ENCODE measurements at regions not wholly inside any gene's neighbourhood (a gene's known extent, or its start where the extent isn't known, plus 50 kb on each side); places are given as distances from the start of the nearest gene placed in this dataset.

DNA sequence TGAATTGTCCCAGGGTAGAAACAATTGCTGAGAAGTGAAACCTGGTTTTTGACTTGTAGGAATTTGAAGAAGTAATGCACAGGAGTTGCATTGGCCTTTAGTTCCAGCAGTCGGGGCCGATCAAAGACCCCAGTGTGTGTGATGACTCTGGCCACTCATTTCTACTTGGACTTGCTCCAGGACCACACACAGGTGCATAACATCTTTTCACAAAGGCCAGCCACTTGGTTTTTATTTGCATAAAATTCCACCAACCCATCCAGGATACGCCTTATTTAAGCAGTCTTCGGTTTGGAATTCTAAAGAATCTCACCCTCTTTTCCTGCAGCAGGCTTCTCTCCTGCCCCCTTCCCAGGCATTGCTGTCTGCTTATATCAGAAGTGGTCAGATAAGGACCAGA is 162.0 kb upstream of the HABP2 start:
- TF ChIP-seq, protein P1, sequence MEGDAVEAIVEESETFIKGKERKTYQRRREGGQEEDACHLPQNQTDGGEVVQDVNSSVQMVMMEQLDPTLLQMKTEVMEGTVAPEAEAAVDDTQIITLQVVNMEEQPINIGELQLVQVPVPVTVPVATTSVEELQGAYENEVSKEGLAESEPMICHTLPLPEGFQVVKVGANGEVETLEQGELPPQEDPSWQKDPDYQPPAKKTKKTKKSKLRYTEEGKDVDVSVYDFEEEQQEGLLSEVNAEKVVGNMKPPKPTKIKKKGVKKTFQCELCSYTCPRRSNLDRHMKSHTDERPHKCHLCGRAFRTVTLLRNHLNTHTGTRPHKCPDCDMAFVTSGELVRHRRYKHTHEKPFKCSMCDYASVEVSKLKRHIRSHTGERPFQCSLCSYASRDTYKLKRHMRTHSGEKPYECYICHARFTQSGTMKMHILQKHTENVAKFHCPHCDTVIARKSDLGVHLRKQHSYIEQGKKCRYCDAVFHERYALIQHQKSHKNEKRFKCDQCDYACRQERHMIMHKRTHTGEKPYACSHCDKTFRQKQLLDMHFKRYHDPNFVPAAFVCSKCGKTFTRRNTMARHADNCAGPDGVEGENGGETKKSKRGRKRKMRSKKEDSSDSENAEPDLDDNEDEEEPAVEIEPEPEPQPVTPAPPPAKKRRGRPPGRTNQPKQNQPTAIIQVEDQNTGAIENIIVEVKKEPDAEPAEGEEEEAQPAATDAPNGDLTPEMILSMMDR (IDR thresholded peaks at IDR 0.05; ENCODE audit: borderline replicate concordance, extremely low read depth, low read length, poor library complexity, severe bottlenecking) = no peak
- TF ChIP-seq EZH2 (IDR thresholded peaks at IDR 0.05; ENCODE audit: borderline replicate concordance, low read depth, low read length, severe bottlenecking) = no peak
